ENCODE measurements at regions not wholly inside any gene's neighbourhood (a gene's known extent, or its start where the extent isn't known, plus 50 kb on each side); places are given as distances from the start of the nearest gene placed in this dataset.

DNA sequence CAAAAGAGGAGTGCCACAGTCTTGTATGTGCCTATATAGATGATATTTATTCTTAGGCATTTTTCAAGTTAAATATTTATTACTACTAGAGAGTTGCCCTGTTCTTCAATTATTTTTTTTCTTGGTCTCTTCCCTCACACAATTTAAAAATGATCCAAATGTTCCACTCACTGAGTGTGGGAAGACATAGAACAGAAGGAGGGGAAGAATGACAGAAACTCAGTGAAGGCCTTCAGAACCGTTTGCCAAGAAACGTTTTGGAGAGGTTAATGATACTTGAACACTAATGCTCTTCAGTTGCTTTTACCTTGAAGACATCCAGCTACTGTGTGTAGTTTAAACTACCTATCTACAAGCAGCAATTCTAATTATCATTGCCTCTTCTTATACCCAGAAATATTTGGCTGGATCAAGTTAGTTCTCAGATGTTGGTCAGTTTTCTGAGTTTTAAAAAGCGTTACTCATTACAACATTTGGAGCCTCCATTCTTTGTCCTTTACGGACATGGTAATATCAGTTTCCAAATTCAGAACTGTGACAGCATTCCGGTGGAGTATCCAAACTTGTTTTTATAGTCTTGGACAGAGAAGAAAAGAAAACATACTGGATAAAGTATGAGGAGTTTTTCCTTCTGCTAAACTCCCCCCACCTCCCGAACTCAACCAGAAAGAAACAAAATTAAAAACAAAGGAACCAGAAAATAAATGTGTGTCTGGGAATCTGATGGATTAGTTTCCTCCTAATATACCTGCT is 389.7 kb downstream of the SPRY1 start:
- Histone ChIP-seq H3F3A (ENCODE audit: insufficient read depth) (peaks cover 47% of the 10 kb centered on the region), H3K4me1 (ENCODE audit: insufficient read depth) (peaks cover 55% of the 10 kb centered on the region), H3K4me3 (peak overlapping the region; percentile 43; the same call in 1 of the 2 replicates), H3K9me3 (ENCODE audit: low read depth) (no peaks in the 10 kb centered on the region), H3K27ac (peak overlapping the region; percentile 78), H2AFZ (peak overlapping the region; percentile 34; the same call in 1 of the 2 replicates), H3K9me2 (ENCODE audit: insufficient read depth) (no peaks in the 10 kb centered on the region), H3K79me2 (ENCODE audit: insufficient read depth) (no peaks in the 10 kb centered on the region), H4K20me1 (ENCODE audit: insufficient read depth) (no peaks in the 10 kb centered on the region), H3K4me2 (ENCODE audit: unreplicated experiment) (peak overlapping the region; percentile 53), H3K27me3 (replicated peaks; ENCODE audit: insufficient read depth) (no peaks in the 10 kb centered on the region), H3K36me3 (ENCODE audit: low read depth) (no peaks in the 10 kb centered on the region), H3K9ac (peak overlapping the region; percentile 28; the same call in 1 of the 2 replicates)
- 25 to 29% methylated on average over 6 of the region's 6 CpGs for WGBS, 2 experiments (ENCODE audit: low coverage in 1 of 2, low lambda C conversion rate in 2 of 2, missing lambda C conversion rate in 2 of 2)
- TF ChIP-seq EZH2phosphoT487 (IDR thresholded peaks at IDR 0.05; ENCODE audit: insufficient read depth, low read depth) = no peak
- no peak for TF ChIP-seq EZH2 (IDR thresholded peaks at IDR 0.05; ENCODE audit: insufficient read depth, poor library complexity, severe bottlenecking)
- peak; percentile 27 for DNase-seq
- in situ Hi-C loops (cut with MboI) = no loop called here

- H4K20me1 ChIP-seq (ENCODE audit: insufficient read depth) = no peaks in the 10 kb centered on the region
- in situ Hi-C loops (cut with MboI) = no loop called here
- peaks cover 47% of the 10 kb centered on the region for H3F3A ChIP-seq (ENCODE audit: insufficient read depth)
- H3K4me2 ChIP-seq (ENCODE audit: unreplicated experiment) = no peak overlapping the region
- no peak overlapping the region for H3K9ac ChIP-seq
- H2AFZ ChIP-seq = peak overlapping the region; percentile 34; the same call in 1 of the 2 replicates
- DNase-seq = peak; percentile 25
- H3K4me3 ChIP-seq = no peak overlapping the region
- peaks cover 55% of the 10 kb centered on the region for H3K4me1 ChIP-seq (ENCODE audit: insufficient read depth)
- no peaks in the 10 kb centered on the region; the same call in 1 of the 2 replicates for H3K9me2 ChIP-seq (ENCODE audit: insufficient read depth)
- no peaks in the 10 kb centered on the region for H3K36me3 ChIP-seq (ENCODE audit: low read depth)
- WGBS, 2 experiments (ENCODE audit: low coverage in 1 of 2, low lambda C conversion rate in 2 of 2, missing lambda C conversion rate in 2 of 2) = 13 to 20% methylated on average over 3 of the region's 3 CpGs
- TF ChIP-seq EZH2phosphoT487 (IDR thresholded peaks at IDR 0.05; ENCODE audit: insufficient read depth, low read depth) (no peak), EZH2 (IDR thresholded peaks at IDR 0.05; ENCODE audit: insufficient read depth, poor library complexity, severe bottlenecking) (no peak)
- H3K27me3 ChIP-seq (replicated peaks; ENCODE audit: insufficient read depth) = no peaks in the 10 kb centered on the region
- no peaks in the 10 kb centered on the region for H3K79me2 ChIP-seq (ENCODE audit: insufficient read depth)
- H3K9me3 ChIP-seq (ENCODE audit: low read depth) = no peaks in the 10 kb centered on the region
- 0 out of 2 replicates have a peak overlapping the region, but pooled peaks have one; percentile 78 for H3K27ac ChIP-seq
These were observed 390.3 kb downstream of the SPRY1 start for GRCh38 chr4:123786920-123787319.

DNA sequence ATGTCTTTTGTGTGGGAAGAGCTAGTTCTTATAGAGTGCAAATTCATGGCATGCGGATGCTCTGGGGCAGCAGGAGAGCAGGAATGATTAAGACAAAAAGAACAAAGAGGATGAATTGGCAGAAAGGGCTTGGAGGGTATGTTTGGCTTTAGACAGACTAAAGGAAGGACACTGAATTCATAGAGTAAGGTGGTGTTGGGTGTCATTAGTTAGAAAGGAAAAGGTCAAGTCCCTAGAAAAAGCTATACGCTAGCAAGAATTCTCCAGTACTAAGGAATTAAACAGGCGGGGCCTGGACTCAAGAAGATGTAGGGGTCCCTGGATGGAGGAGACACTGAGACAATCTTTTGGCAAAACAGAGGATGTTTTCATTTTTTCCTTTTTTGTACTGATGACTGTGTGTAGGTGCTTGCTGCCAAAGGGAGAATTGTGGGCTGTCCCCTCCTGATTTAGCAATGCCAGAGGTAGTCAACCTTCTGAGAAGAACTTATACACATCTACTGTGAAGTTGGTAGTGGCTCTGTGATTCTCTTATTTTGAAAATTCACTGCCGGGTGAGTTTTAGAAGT is 391.0 kb downstream of the SPRY1 start:
- no peaks in the 10 kb centered on the region for H3K79me2 ChIP-seq (ENCODE audit: insufficient read depth)
- H2AFZ ChIP-seq = no peak overlapping the region
- H3K4me2 ChIP-seq (ENCODE audit: unreplicated experiment) = no peak overlapping the region
- in situ Hi-C loops (cut with MboI) = no loop called here
- peaks cover 50% of the 10 kb centered on the region for H3K4me1 ChIP-seq (ENCODE audit: insufficient read depth)
- no peak overlapping the region for H3K27ac ChIP-seq
- no peaks in the 10 kb centered on the region for H3K36me3 ChIP-seq (ENCODE audit: low read depth)
- TF ChIP-seq EZH2phosphoT487 (IDR thresholded peaks at IDR 0.05; ENCODE audit: insufficient read depth, low read depth) (no peak), EZH2 (IDR thresholded peaks at IDR 0.05; ENCODE audit: insufficient read depth, poor library complexity, severe bottlenecking) (no peak)
- peaks cover 43% of the 10 kb centered on the region for H3F3A ChIP-seq (ENCODE audit: insufficient read depth)
- no peaks in the 10 kb centered on the region for H4K20me1 ChIP-seq (ENCODE audit: insufficient read depth)
- no peaks in the 10 kb centered on the region for H3K9me3 ChIP-seq (ENCODE audit: low read depth)
- no peaks in the 10 kb centered on the region for H3K27me3 ChIP-seq (replicated peaks; ENCODE audit: insufficient read depth)
- no peaks in the 10 kb centered on the region; the same call in 1 of the 2 replicates for H3K9me2 ChIP-seq (ENCODE audit: insufficient read depth)
- no peak overlapping the region for H3K9ac ChIP-seq
- H3K4me3 ChIP-seq = no peak overlapping the region
- 74 to 86% methylated on average over 4 of the region's 4 CpGs for WGBS, 2 experiments (ENCODE audit: low coverage in 1 of 2, low lambda C conversion rate in 2 of 2, missing lambda C conversion rate in 2 of 2)
- peak; percentile 35 for DNase-seq

GRCh38 chr4:123788577-123788976 is 392.0 kb downstream of the SPRY1 start:
- H3K36me3 ChIP-seq (ENCODE audit: low read depth) = no peaks in the 10 kb centered on the region
- H3K27me3 ChIP-seq (replicated peaks; ENCODE audit: insufficient read depth) = no peaks in the 10 kb centered on the region
- H3F3A ChIP-seq (ENCODE audit: insufficient read depth) = peaks cover 35% of the 10 kb centered on the region
- peak; percentile 38 for DNase-seq
- TF ChIP-seq EZH2 (IDR thresholded peaks at IDR 0.05; ENCODE audit: insufficient read depth, poor library complexity, severe bottlenecking) (no peak), EZH2phosphoT487 (IDR thresholded peaks at IDR 0.05; ENCODE audit: insufficient read depth, low read depth) (no peak)
- no peak overlapping the region for H3K4me3 ChIP-seq
- no peaks in the 10 kb centered on the region for H4K20me1 ChIP-seq (ENCODE audit: insufficient read depth)
- no peaks in the 10 kb centered on the region for H3K9me3 ChIP-seq (ENCODE audit: low read depth)
- no peaks in the 10 kb centered on the region for H3K79me2 ChIP-seq (ENCODE audit: insufficient read depth)
- in situ Hi-C loops (cut with MboI) = no loop called here
- H3K27ac ChIP-seq = no peak overlapping the region
- no peaks in the 10 kb centered on the region; the same call in 1 of the 2 replicates for H3K9me2 ChIP-seq (ENCODE audit: insufficient read depth)
- no peak overlapping the region for H3K9ac ChIP-seq
- no peak overlapping the region for H2AFZ ChIP-seq
- peaks cover 40% of the 10 kb centered on the region for H3K4me1 ChIP-seq (ENCODE audit: insufficient read depth)
- no peak overlapping the region for H3K4me2 ChIP-seq (ENCODE audit: unreplicated experiment)
